Heart right ventricle (tissue), 16 donors: ENCODE measurements at regions not wholly inside any gene's neighbourhood (a gene's known extent, or its start where the extent isn't known, plus 50 kb on each side); places are given as distances from the start of the nearest gene placed in this dataset.
A peak's percentile ranks its signal among the peaks of the same experiment; 100 is the strongest.

Experiments
- ATAC-seq, 8 donors: fragments of 200-7000 bp; cut with Tn5 transposase; one replicate each; pipeline ENCODE4 v1.9.1; 2020; ENCODE audit warnings: mild to moderate bottlenecking in 8 of 8, moderate library complexity in 8 of 8, moderate number of reproducible peaks in 1 of 8
- DNase-seq, 2 donors: peaks; one replicate each; pipeline ENCODE4 v3.0.0-alpha.2; 2020
- H3K27ac ChIP-seq, 10 donors: fragments of 200-600 bp; sonication (generic) in 2 of 10; one replicate each; pipeline versions ENCODE4 v1.5.0 to v1.8.0; 2020 to 2022; ENCODE audit warnings: mild to moderate bottlenecking in 3 of 10
- H3K27me3 ChIP-seq, 7 donors: fragments of 200-600 bp; one replicate each; pipeline ENCODE4 v1.8.0; 2021 to 2022; ENCODE audit warnings: mild to moderate bottlenecking in 2 of 7
- H3K36me3 ChIP-seq, 9 donors: fragments of 200-600 bp; sonication (generic) in 1 of 9; one replicate each; pipeline versions ENCODE4 v1.5.0 to v1.8.0; 2020 to 2022; ENCODE audit warnings: mild to moderate bottlenecking in 2 of 9
- H3K4me1 ChIP-seq, 9 donors: fragments of 200-600 bp; sonication (generic) in 1 of 9; one replicate each; pipeline versions ENCODE4 v1.5.0 to v1.8.0; 2020 to 2022; ENCODE audit warnings: mild to moderate bottlenecking in 4 of 9
- H3K4me3 ChIP-seq, 10 donors: fragments of 200-600 bp; sonication (generic) in 2 of 10; one replicate each; pipeline versions ENCODE4 v1.5.0 to v1.8.0; 2020 to 2022; ENCODE audit warnings: mild to moderate bottlenecking in 7 of 10, moderate library complexity in 2 of 10
- H3K9me3 ChIP-seq, 11 donors: fragments of 200-600 bp in 10 of 11; sonication (generic) in 2 of 11; one replicate each; pipeline versions ENCODE4 v1.5.0 to v1.8.0; 2013 to 2022; ENCODE audit warnings: mild to moderate bottlenecking in 2 of 11, control low read depth in 1 of 11, moderate library complexity in 1 of 11
- WGBS, 2 donors: extraction: QIAGEN DNeasy Blood & Tissue Kit; methylation state at CpG; one replicate each; pipeline ENCODE4 v1.1.7; 2013; ENCODE audit warnings: inconsistent platforms in 1 of 2; 5-methylcytosine and 5-hydroxymethylcytosine counted together
- intact Hi-C, 10 donors: fragments of 100-400 bp; cut with DNase I; formaldehyde crosslinking; loops; one replicate each; pipeline versions ENCODE4 v1.11.1 to v1.14.2; 2022
- TF ChIP-seq, protein P1 (sequence below), 9 donors: fragments of 200-600 bp; sonication (generic) in 2 of 9; IDR thresholded peaks; one replicate each; pipeline versions ENCODE4 v1.5.0 to v1.8.0; 2021 to 2022; ENCODE audit warnings: antibody characterized with exemption in 9 of 9, mild to moderate bottlenecking in 5 of 9, moderate library complexity in 1 of 9
- donor health status: Arrhythmogenic right ventricular cardiomyopathy.
- donor health status: ischemic (EF 13 %, LVEDD 7.1; RV severe dilation, severe dysfunction).
- donor health status: healthy with polysubstance abuse.
- donor health status: DM: no; HTN: yes; CAD: no.
- donor health status: DM: no; HTN: no; CAD: no.
- donor health status: ischemic (EF 25% LVEDD 6.9; RV normal size, moderate dysfunction).
- donor health status: ischemic (EF 25% LVEDD 5.7; RV mildly dilated, moderate dysfunction).
- donor health status: healthy.
- donor health status: DM: yes; HTN: yes; CAD: no.
- donor health status: Ischemic cardiomyopathy.
- donor health status: ischemic (EF 35%, LVEDD 5.7; RV mildly dilated, moderate dysfunction).
- donor health status: nonischemic (EF 11% LVEDD 7.7; RV severe dilation, severe dysfunction).
- donor health status: DM: yes; HTN: yes; CAD: no.
- donor health status: PGD.
- donor health status: ischemic (EF 29% LVEDD 5.4; RV normal size, mild dysfunction).
- donor health status: nonischemic (EF 23%, LVEDD 6.1; RV moderate dilation, normal function).

DNA sequence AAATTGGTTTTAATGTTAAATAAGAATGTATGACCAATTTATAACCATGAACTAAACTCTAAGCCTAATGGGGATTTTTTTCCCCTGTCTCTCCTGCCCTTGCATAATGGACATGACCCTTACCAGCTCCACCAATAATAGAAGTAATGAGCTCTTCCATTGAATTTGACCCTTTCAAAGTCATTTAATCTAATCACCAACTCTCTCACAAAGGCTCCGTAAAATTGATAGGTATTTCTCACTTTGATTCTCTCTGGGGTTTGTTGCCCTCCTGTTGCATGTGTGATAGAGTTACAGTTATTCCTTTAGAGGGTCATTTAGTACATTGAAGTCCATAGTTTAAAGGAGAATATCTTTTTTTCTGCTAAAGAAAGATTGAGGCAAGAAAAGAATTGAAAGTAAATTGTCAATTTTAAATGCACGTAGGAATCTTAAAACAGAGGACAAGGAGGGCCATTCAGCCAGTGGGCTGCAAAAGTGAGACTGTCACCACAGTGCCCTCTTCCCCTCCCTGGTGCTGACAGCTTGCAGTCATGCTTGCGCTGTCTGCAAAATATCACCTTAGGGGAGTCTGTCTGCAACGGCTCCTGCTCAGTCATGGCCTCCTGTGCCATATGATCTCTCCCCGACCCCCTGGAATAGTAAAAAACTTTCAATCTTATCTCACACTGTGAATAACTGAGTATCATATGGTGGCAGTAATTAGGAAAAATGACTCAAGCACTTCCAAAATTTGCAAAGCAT lies 307.5 kb upstream of the GNPDA2 start:
- no peaks in the 10 kb centered on the region for H3K27me3 ChIP-seq
- intact Hi-C loops, result loop anchor here in 2 of 10 donors (5.0 kb wide), 2 partner anchors 83 to 288 kb away; no protein-coding TSS in a partner anchor
- TF ChIP-seq, protein P1, sequence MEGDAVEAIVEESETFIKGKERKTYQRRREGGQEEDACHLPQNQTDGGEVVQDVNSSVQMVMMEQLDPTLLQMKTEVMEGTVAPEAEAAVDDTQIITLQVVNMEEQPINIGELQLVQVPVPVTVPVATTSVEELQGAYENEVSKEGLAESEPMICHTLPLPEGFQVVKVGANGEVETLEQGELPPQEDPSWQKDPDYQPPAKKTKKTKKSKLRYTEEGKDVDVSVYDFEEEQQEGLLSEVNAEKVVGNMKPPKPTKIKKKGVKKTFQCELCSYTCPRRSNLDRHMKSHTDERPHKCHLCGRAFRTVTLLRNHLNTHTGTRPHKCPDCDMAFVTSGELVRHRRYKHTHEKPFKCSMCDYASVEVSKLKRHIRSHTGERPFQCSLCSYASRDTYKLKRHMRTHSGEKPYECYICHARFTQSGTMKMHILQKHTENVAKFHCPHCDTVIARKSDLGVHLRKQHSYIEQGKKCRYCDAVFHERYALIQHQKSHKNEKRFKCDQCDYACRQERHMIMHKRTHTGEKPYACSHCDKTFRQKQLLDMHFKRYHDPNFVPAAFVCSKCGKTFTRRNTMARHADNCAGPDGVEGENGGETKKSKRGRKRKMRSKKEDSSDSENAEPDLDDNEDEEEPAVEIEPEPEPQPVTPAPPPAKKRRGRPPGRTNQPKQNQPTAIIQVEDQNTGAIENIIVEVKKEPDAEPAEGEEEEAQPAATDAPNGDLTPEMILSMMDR (IDR thresholded peaks at IDR 0.05), result no peak
- 10 to 15% methylated on average over 5 of the region's 5 CpGs for WGBS, 2 donors
- peak overlapping the region in 7 of 10 donors; percentile 19 to 66 (median 37) for H3K27ac ChIP-seq
- no peak overlapping the region for H3K4me3 ChIP-seq
- peaks cover 0 to 12% (median 0%) of the 10 kb centered on the region in 9 donors for H3K4me1 ChIP-seq
- H3K36me3 ChIP-seq, result no peaks in the 10 kb centered on the region
- H3K9me3 ChIP-seq, result peaks cover 0 to 12% (median 0%) of the 10 kb centered on the region in 11 donors
- ATAC-seq, result peak; percentile 74 to 99 (median 95)
- peak; percentile 20 to 42 for DNase-seq

DNA sequence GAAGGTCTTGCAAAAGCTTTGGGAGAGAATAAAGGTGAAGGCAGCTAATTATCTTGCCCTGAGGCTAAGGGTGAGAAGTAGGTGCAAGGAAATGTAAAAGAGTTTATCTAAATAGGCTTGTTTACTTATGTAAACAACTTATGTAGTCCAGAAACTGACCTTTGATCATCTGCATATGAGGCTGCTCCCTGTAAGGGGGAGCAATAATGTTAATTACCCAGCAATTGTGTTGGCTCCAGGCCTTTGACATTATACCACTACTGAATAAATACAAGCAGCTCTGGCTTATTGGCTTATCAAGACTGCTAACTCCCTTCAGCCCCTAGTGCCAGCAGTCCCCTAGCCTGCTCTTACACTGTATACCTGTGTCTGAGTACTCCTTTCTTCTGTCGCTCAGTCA lies 303.7 kb upstream of the GNPDA2 start:
- H3K27me3 ChIP-seq, result no peaks in the 10 kb centered on the region
- no peak overlapping the region for H3K4me3 ChIP-seq
- no peak for DNase-seq
- 81 to 96% methylated on average over 1 of the region's 1 CpG for WGBS, 2 donors
- H3K9me3 ChIP-seq, result peaks cover 0 to 19% (median 0%) of the 10 kb centered on the region in 11 donors
- no peaks in the 10 kb centered on the region for H3K36me3 ChIP-seq
- H3K27ac ChIP-seq, result no peak overlapping the region
- H3K4me1 ChIP-seq, result peaks cover 0 to 12% (median 0%) of the 10 kb centered on the region in 9 donors
- TF ChIP-seq, protein P1 (IDR thresholded peaks at IDR 0.05), result no peak
- no peak for ATAC-seq
- intact Hi-C loops, result loop anchor here in 2 of 10 donors (5.0 kb wide), 2 partner anchors 87 to 292 kb away; no protein-coding TSS in a partner anchor

DNA sequence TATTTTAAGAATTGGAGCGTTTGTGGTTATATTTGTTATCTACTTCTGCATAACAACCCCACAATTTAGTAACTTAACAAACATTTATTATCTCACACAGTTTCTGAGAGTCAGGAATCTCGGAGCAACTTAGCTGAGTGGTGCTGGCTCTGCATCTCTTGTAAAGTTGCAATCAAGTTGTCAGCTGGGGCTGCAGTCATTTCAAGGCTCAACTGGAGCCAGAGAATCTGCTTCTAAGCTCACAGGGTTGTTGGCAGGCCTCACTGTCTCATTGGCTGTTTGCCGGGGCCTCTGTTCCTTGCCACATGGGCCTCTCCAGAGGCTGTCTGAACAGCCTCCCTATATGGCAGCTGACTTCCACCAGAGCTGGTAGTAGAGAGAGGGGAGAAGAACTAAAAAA lies 281.2 kb upstream of the GNPDA2 start:
- ATAC-seq (peak in 1 of 8 donors; percentile 18), DNase-seq (no peak)

DNA sequence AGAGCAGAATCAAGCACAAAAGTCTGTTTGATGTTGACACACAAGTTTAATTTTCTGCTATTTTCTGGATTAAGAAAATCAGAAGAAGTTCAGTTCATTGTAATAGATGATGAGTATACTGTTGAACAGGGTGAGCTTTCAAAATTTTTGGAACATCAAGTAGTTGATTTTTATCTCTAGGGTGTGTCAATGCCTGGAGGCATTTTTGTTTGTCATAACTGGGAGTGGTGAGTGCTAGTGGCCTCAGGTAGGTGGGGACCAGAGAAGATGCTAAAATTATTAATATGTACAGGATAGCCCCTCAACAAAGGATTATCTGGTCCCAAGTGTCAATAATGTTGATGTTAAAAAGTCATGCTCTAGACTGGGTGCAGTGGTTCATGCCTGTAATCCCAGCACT lies 279.7 kb upstream of the GNPDA2 start:
- no peaks in the 10 kb centered on the region for H3K36me3 ChIP-seq
- TF ChIP-seq, protein P1 (IDR thresholded peaks at IDR 0.05), result no peak
- H3K4me1 ChIP-seq, result no peaks in the 10 kb centered on the region
- ATAC-seq, result no peak
- no peaks in the 10 kb centered on the region for H3K27me3 ChIP-seq
- no peak for DNase-seq
- no peak overlapping the region for H3K4me3 ChIP-seq
- no peak overlapping the region for H3K27ac ChIP-seq
- intact Hi-C loops, result no loop called here
- no peaks in the 10 kb centered on the region for H3K9me3 ChIP-seq

More for the DNA sequence above, 281.2 kb upstream of the GNPDA2 start:
- Histone ChIP-seq H3K4me1 (no peaks in the 10 kb centered on the region), H3K27me3 (no peaks in the 10 kb centered on the region), H3K27ac (no peak overlapping the region), H3K4me3 (no peak overlapping the region), H3K36me3 (no peaks in the 10 kb centered on the region), H3K9me3 (no peaks in the 10 kb centered on the region)
- WGBS, 2 donors, result 33 to 48% methylated on average over 3 of the region's 3 CpGs
- TF ChIP-seq, protein P1 (IDR thresholded peaks at IDR 0.05), result no peak
- intact Hi-C loops, result no loop called here
